Right lobe of liver (tissue), 4 donors: ENCODE measurements at regions not wholly inside any gene's neighbourhood (a gene's known extent, or its start where the extent isn't known, plus 50 kb on each side); places are given as distances from the start of the nearest gene placed in this dataset.

ENCODE experiments used
- CTCF ChIP-seq, 4 donors: fragments of 200-600 bp in 3 of 4; fragments of 450-650 bp in 1 of 4; IDR thresholded peaks; one replicate each; pipeline versions ENCODE4 v1.5.1 to v1.8.0; 2016 to 2022; ENCODE audit warnings: antibody characterized with exemption in 4 of 4, mild to moderate bottlenecking in 2 of 4
- POLR2A ChIP-seq: fragments of 450-650 bp; IDR thresholded peaks from one replicate; pipeline ENCODE4 v1.6.1; 2017; ENCODE audit warnings: antibody characterized with exemption, mild to moderate bottlenecking
- donor health status: DM: no; HTN: no; CAD: no.
- donor health status: DM: no; HTN: no; CAD: no.
- donor health status: DM: no; HTN: yes; CAD: no.

- TF ChIP-seq CTCF (IDR thresholded peaks at IDR 0.05) (no peak), POLR2A (no peak)
Measured at GRCh38 chr3:41097896-41098496, 101.3 kb upstream of the CTNNB1 start.
